Muscle of arm (tissue), 1 donor: ENCODE measurements at regions not wholly inside any gene's neighbourhood (a gene's known extent, or its start where the extent isn't known, plus 50 kb on each side); places are given as distances from the start of the nearest gene placed in this dataset.

ENCODE experiments used
- DNase-seq: peaks from one replicate; pipeline ENCODE4 v3.0.0-alpha.2; 2013

GRCh38 chr2:220434385-220434784 is 807.0 kb downstream of the SLC4A3 start:
- no peak for DNase-seq

GRCh38 chr2:220437938-220438337 is 810.5 kb downstream of the SLC4A3 start:
- DNase-seq, result no peak

- DNase-seq, result no peak
These were observed 813.3 kb downstream of the SLC4A3 start for GRCh38 chr2:220440731-220441130.

GRCh38 chr2:220441404-220441803 is 814.0 kb downstream of the SLC4A3 start:
- DNase-seq, result no peak

GRCh38 chr2:220442012-220442411 is 814.6 kb downstream of the SLC4A3 start:
- no peak for DNase-seq

GRCh38 chr2:220445429-220446105 is 818.1 kb downstream of the SLC4A3 start:
- no peak for DNase-seq

- no peak for DNase-seq
These were observed 818.8 kb downstream of the SLC4A3 start for GRCh38 chr2:220446106-220446712.

- DNase-seq, result no peak
These were observed 823.4 kb downstream of the SLC4A3 start for GRCh38 chr2:220450846-220451245.

GRCh38 chr2:220451438-220451837 is 824.0 kb downstream of the SLC4A3 start:
- DNase-seq, result no peak

- DNase-seq, result no peak
These were observed 825.1 kb downstream of the SLC4A3 start for GRCh38 chr2:220452561-220452960.

- peak; percentile 26 for DNase-seq
These were observed 828.0 kb downstream of the SLC4A3 start for GRCh38 chr2:220455351-220455990.

- no peak for DNase-seq
These were observed 830.6 kb downstream of the SLC4A3 start for GRCh38 chr2:220458051-220458450.

GRCh38 chr2:220460257-220460985 is 833.0 kb downstream of the SLC4A3 start:
- no peak for DNase-seq

- DNase-seq, result no peak
These were observed 836.4 kb downstream of the SLC4A3 start for GRCh38 chr2:220463876-220464275.

GRCh38 chr2:220465700-220466099 is 838.3 kb downstream of the SLC4A3 start:
- no peak for DNase-seq

GRCh38 chr2:220466251-220466691 is 838.8 kb downstream of the SLC4A3 start:
- no peak for DNase-seq

GRCh38 chr2:220469201-220469600 is 841.8 kb downstream of the SLC4A3 start:
- DNase-seq, result no peak

GRCh38 chr2:220473611-220474010 is 846.2 kb downstream of the SLC4A3 start:
- DNase-seq, result no peak

GRCh38 chr2:220476877-220477276 is 849.4 kb downstream of the SLC4A3 start:
- no peak for DNase-seq

GRCh38 chr2:220478305-220479058 is 851.1 kb downstream of the SLC4A3 start:
- DNase-seq, result no peak

GRCh38 chr2:220482716-220483115 is 855.3 kb downstream of the SLC4A3 start:
- no peak for DNase-seq

- DNase-seq, result no peak
These were observed 861.7 kb downstream of the SLC4A3 start for GRCh38 chr2:220489121-220489520.
